A673 (cell line): ENCODE measurements at regions not wholly inside any gene's neighbourhood (a gene's known extent, or its start where the extent isn't known, plus 50 kb on each side); places are given as distances from the start of the nearest gene placed in this dataset.

ENCODE experiments used
- BruUV-seq: library from RNA; stranded (reverse); fragments of 400-500 nt; replicated peaks from 2 replicates; lab custom pipeline; 2021; lab: Mats Ljungman, UMichigan
- CTCF ChIA-PET: fragments of 300-600 bp; sonication (Branson Sonifier 250); formaldehyde crosslinking; loops from one replicate; lab custom pipeline; 2022; ENCODE audit warnings: antibody characterized with exemption; lab: Charles Lee
- POLR2A ChIA-PET: fragments of 300-600 bp; sonication (Branson Sonifier 250); formaldehyde crosslinking; loops from one replicate; lab custom pipeline; 2022; ENCODE audit warnings: antibody characterized with exemption; ENCODE audit not compliant: low non-redundant PET; lab: Charles Lee
- DNase-seq: peaks from one replicate; pipeline ENCODE4 v3.0.0-alpha.2; 2015; ENCODE audit warnings: low spot score
- H3K27ac ChIP-seq: fragments of 200-600 bp; sonication (generic); 2 replicates; pipeline ENCODE4 v1.5.1; 2016; ENCODE audit warnings: mixed run types, low read depth, mild to moderate bottlenecking, mixed read lengths, antibody characterized with exemption, low read length; ENCODE audit not compliant: poor library complexity, severe bottlenecking
- H3K27me3 ChIP-seq: fragments of 200-600 bp; sonication (generic); replicated peaks from 2 replicates; pipeline ENCODE4 v1.6.1; 2017; ENCODE audit warnings: mixed run types, low read depth, mild to moderate bottlenecking, mixed read lengths, antibody characterized with exemption, low read length; ENCODE audit not compliant: insufficient read depth, poor library complexity
- H3K36me3 ChIP-seq: fragments of 200-600 bp; sonication (generic); 2 replicates; pipeline ENCODE4 v1.6.1; 2016; ENCODE audit warnings: mixed run types, mild to moderate bottlenecking, mixed read lengths, antibody characterized with exemption, low read length; ENCODE audit not compliant: insufficient read depth, poor library complexity, severe bottlenecking
- H3K4me1 ChIP-seq: fragments of 200-600 bp; sonication (generic); 2 replicates; pipeline ENCODE4 v1.6.1; 2017; ENCODE audit warnings: mixed run types, mild to moderate bottlenecking, mixed read lengths, antibody characterized with exemption, low read length; ENCODE audit not compliant: insufficient read depth, poor library complexity, severe bottlenecking
- H3K4me3 ChIP-seq: fragments of 200-600 bp; sonication (generic); 2 replicates; pipeline ENCODE4 v1.5.1; 2016; ENCODE audit warnings: low read depth, mixed run types, mild to moderate bottlenecking, mixed read lengths, low read length; ENCODE audit not compliant: poor library complexity, severe bottlenecking
- H3K9me3 ChIP-seq: fragments of 200-600 bp; sonication (generic); 2 replicates; pipeline ENCODE4 v1.6.1; 2016; ENCODE audit warnings: mixed run types, low read depth, mild to moderate bottlenecking, mixed read lengths, antibody characterized with exemption, low read length; ENCODE audit not compliant: poor library complexity, severe bottlenecking
- CTCF ChIP-seq: fragments of 300-800, 200-600 bp; sonication (generic); conservative IDR thresholded peaks from 2 replicates; pipeline ENCODE4 v1.5.1; 2017; ENCODE audit warnings: low read depth, mild to moderate bottlenecking, antibody characterized with exemption, low read length, moderate library complexity, mixed read lengths
- EZH2 ChIP-seq: fragments of 200-600 bp; sonication (generic); IDR thresholded peaks from 2 replicates; pipeline ENCODE4 v1.6.1; 2017; ENCODE audit warnings: borderline replicate concordance, low read depth, mild to moderate bottlenecking, mixed read lengths, antibody characterized with exemption, low read length; ENCODE audit not compliant: poor library complexity, severe bottlenecking
- intact Hi-C: fragments of 100-400 bp; cut with micrococcal nuclease; formaldehyde crosslinking; loops from one replicate; pipeline ENCODE4 v1.10.0; 2022; ENCODE audit not compliant: unreplicated experiment

- BruUV-seq, result no TSS peak
- no peaks in the 10 kb centered on the region for H3K4me1 ChIP-seq
- no peak overlapping the region for H3K4me3 ChIP-seq
- H3K9me3 ChIP-seq, result no peaks in the 10 kb centered on the region
- intact Hi-C loops, result no loop called here
- DNase-seq, result no peak
- H3K27ac ChIP-seq, result no peak overlapping the region
- TF ChIP-seq EZH2, result no peak
- TF ChIP-seq CTCF, result no peak
- H3K36me3 ChIP-seq, result no peaks in the 10 kb centered on the region
- peaks cover 3% of the 10 kb centered on the region for H3K27me3 ChIP-seq
- POLR2A ChIA-PET, result no interaction called here
- CTCF ChIA-PET, result no interaction called here
Measured at GRCh38 chr10:118965096-118965495, 64.4 kb upstream of the NANOS1 start.

- no peak overlapping the region for H3K4me3 ChIP-seq
- no peaks in the 10 kb centered on the region for H3K36me3 ChIP-seq
- DNase-seq, result no peak
- H3K27ac ChIP-seq, result no peak overlapping the region
- peaks cover 3% of the 10 kb centered on the region for H3K27me3 ChIP-seq
- BruUV-seq, result no TSS peak
- ChIA-PET CTCF (no interaction called here), POLR2A (no interaction called here)
- H3K9me3 ChIP-seq, result no peaks in the 10 kb centered on the region
- TF ChIP-seq EZH2 (no peak), CTCF (no peak)
- intact Hi-C loops, result no loop called here
- no peaks in the 10 kb centered on the region for H3K4me1 ChIP-seq
Measured at GRCh38 chr10:118965645-118966044, 63.9 kb upstream of the NANOS1 start.

GRCh38 chr10:118966076-118966849 is 63.3 kb upstream of the NANOS1 start:
- Histone ChIP-seq H3K36me3 (no peaks in the 10 kb centered on the region), H3K27me3 (peaks cover 3% of the 10 kb centered on the region), H3K27ac (no peak overlapping the region), H3K4me3 (no peak overlapping the region), H3K4me1 (no peaks in the 10 kb centered on the region), H3K9me3 (no peaks in the 10 kb centered on the region)
- intact Hi-C loops, result no loop called here
- CTCF ChIA-PET, result no interaction called here
- TF ChIP-seq EZH2, result no peak
- no peak for TF ChIP-seq CTCF
- BruUV-seq, result no TSS peak
- no peak for DNase-seq
- POLR2A ChIA-PET, result no interaction called here
